Mesendoderm (in vitro differentiated cells): ENCODE measurements at regions not wholly inside any gene's neighbourhood (a gene's known extent, or its start where the extent isn't known, plus 50 kb on each side); places are given as distances from the start of the nearest gene placed in this dataset.

ENCODE experiments used
- DNase-seq: peaks from one replicate; pipeline ENCODE4 v3.0.0; 2013
- H2AK5ac ChIP-seq: 2 replicates; pipeline ENCODE4 v1.6.1; 2013; ENCODE audit warnings: low read length, inconsistent platforms
- H2BK120ac ChIP-seq: 2 replicates; pipeline ENCODE4 v1.6.1; 2013; ENCODE audit warnings: low read depth, mild to moderate bottlenecking, low read length, moderate library complexity, mixed read lengths
- H2BK15ac ChIP-seq: replicated peaks from 2 replicates; pipeline ENCODE4 v1.6.1; 2013; ENCODE audit warnings: low read depth, mild to moderate bottlenecking, moderate library complexity
- H2BK5ac ChIP-seq: 2 replicates; pipeline ENCODE4 v1.6.1; 2013; ENCODE audit warnings: low read length, inconsistent platforms
- H3K18ac ChIP-seq: 2 replicates; pipeline ENCODE4 v1.6.1; 2013; ENCODE audit warnings: mild to moderate bottlenecking, low read length, mixed read lengths
- H3K23ac ChIP-seq: one replicate; pipeline ENCODE4 v1.6.1; 2013; ENCODE audit warnings: low read length
- H3K27ac ChIP-seq: 2 replicates; pipeline ENCODE4 v1.5.1; 2013; ENCODE audit warnings: low read depth, mild to moderate bottlenecking, inconsistent platforms, low read length, moderate library complexity
- H3K27me3 ChIP-seq: 2 replicates; pipeline ENCODE4 v1.6.1; 2013; ENCODE audit warnings: low read length, control low read depth, mild to moderate bottlenecking, inconsistent platforms; ENCODE audit not compliant: insufficient read depth, poor library complexity
- H3K36me3 ChIP-seq: 2 replicates; pipeline ENCODE4 v1.6.1; 2013; ENCODE audit warnings: low read length, inconsistent platforms; ENCODE audit not compliant: control insufficient read depth, insufficient read depth
- H3K4ac ChIP-seq: one replicate; pipeline ENCODE4 v1.6.1; 2013; ENCODE audit warnings: low read depth, mild to moderate bottlenecking, low read length, moderate library complexity
- H3K4me1 ChIP-seq: 2 replicates; pipeline ENCODE4 v1.6.1; 2013; ENCODE audit warnings: low read depth, low read length, inconsistent platforms; ENCODE audit not compliant: control insufficient read depth
- H3K4me2 ChIP-seq: 2 replicates; pipeline ENCODE4 v1.6.1; 2013; ENCODE audit warnings: low read length
- H3K4me3 ChIP-seq: 2 replicates; pipeline ENCODE4 v1.5.1; 2013; ENCODE audit warnings: mild to moderate bottlenecking, low read length
- H3K56ac ChIP-seq: one replicate; pipeline ENCODE4 v1.6.1; 2013; ENCODE audit warnings: low read length
- H3K79me1 ChIP-seq: 2 replicates; pipeline ENCODE4 v1.6.1; 2013; ENCODE audit warnings: low read length, inconsistent platforms
- H3K79me2 ChIP-seq: 2 replicates; pipeline ENCODE4 v1.6.1; 2013; ENCODE audit warnings: mild to moderate bottlenecking, low read length; ENCODE audit not compliant: control insufficient read depth, insufficient read depth
- H3K9ac ChIP-seq: 2 replicates; pipeline ENCODE4 v1.6.1; 2013; ENCODE audit warnings: low read length, inconsistent platforms
- H4K5ac ChIP-seq: one replicate; pipeline ENCODE4 v1.6.1; 2013; ENCODE audit warnings: low read length
- H4K8ac ChIP-seq: one replicate; pipeline ENCODE4 v1.6.1; 2013; ENCODE audit warnings: low read depth, mild to moderate bottlenecking, control low read depth, low read length, moderate library complexity
- WGBS: extraction: QIAGEN DNeasy Blood & Tissue Kit; methylation state at CpG from one replicate; pipeline ENCODE4 v1.1.7; 2013; ENCODE audit warnings: low lambda C conversion rate, missing lambda C conversion rate; ENCODE audit not compliant: insufficient coverage; ENCODE audit errors: extremely low coverage; 5-methylcytosine and 5-hydroxymethylcytosine counted together

DNA sequence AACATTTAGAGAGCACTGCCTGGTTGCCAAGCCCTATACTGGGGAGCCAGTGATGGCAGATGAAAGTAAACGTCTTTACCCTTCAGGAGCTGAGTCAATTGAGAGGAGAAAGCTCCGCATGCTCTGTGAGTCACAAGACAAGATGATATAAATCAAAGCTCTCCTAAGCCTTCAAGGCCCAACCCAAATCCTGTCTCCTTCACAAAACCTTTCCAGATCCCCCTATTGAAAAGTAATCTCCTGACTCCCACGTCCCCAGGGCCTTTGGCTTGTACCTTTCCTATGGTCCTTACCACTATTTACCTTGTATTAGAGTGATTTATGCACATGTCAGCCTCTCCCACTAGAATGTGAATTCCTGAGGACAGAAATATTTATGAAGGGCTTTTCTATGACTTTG is 230.1 kb upstream of the TENM4 start:
- H3K36me3 ChIP-seq, result no peaks in the 10 kb centered on the region
- no peak overlapping the region for H2BK15ac ChIP-seq
- H3K56ac ChIP-seq, result no peak overlapping the region
- H3K27me3 ChIP-seq, result no peaks in the 10 kb centered on the region
- no peaks in the 10 kb centered on the region for H3K4me1 ChIP-seq
- no peak overlapping the region for H4K8ac ChIP-seq
- H3K79me1 ChIP-seq, result no peaks in the 10 kb centered on the region
- no peak overlapping the region for H3K27ac ChIP-seq
- no peak overlapping the region for H3K4me3 ChIP-seq
- no peak overlapping the region for H3K18ac ChIP-seq
- no peak overlapping the region for H4K5ac ChIP-seq
- H3K4ac ChIP-seq, result no peak overlapping the region
- H3K4me2 ChIP-seq, result no peak overlapping the region
- H3K23ac ChIP-seq, result no peak overlapping the region
- DNase-seq, result no peak
- no peak overlapping the region for H3K9ac ChIP-seq
- no CpG with 5 or more reads among the region's 3 CpGs for WGBS
- no peaks in the 10 kb centered on the region for H3K79me2 ChIP-seq
- no peak overlapping the region for H2BK120ac ChIP-seq
- H2BK5ac ChIP-seq, result no peak overlapping the region
- no peak overlapping the region for H2AK5ac ChIP-seq

DNA sequence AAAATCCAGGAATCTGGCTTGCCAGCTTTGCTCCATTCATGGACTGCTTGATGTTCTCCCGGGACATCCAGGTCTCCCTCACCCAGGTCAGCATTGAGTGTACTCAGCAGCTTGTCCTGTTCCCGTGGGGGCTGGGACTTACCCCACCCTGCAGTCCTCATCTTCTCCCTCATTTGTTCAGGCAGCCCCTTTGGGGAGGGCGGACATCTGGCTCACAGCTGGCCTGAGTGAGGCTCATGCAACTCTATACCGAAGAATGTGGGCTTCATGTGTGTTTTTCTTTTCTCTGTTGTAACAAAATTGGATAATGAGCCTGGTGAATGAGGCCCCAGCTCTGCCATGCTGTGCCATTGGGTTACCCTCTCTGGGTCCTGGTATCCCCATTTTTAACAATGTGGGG is 227.7 kb upstream of the TENM4 start:
- Histone ChIP-seq H4K5ac (no peak overlapping the region), H3K4me3 (no peak overlapping the region), H2BK15ac (no peak overlapping the region), H3K18ac (no peak overlapping the region), H3K79me1 (no peaks in the 10 kb centered on the region), H3K4me2 (no peak overlapping the region), H3K79me2 (no peaks in the 10 kb centered on the region), H3K27me3 (no peaks in the 10 kb centered on the region), H3K36me3 (no peaks in the 10 kb centered on the region), H2BK120ac (no peak overlapping the region), H3K4ac (no peak overlapping the region), H3K23ac (no peak overlapping the region), H3K27ac (no peak overlapping the region), H3K4me1 (no peaks in the 10 kb centered on the region), H2BK5ac (no peak overlapping the region), H4K8ac (no peak overlapping the region), H3K56ac (no peak overlapping the region), H2AK5ac (no peak overlapping the region), H3K9ac (no peak overlapping the region)
- no CpG with 5 or more reads among the region's 4 CpGs for WGBS
- DNase-seq, result no peak

DNA sequence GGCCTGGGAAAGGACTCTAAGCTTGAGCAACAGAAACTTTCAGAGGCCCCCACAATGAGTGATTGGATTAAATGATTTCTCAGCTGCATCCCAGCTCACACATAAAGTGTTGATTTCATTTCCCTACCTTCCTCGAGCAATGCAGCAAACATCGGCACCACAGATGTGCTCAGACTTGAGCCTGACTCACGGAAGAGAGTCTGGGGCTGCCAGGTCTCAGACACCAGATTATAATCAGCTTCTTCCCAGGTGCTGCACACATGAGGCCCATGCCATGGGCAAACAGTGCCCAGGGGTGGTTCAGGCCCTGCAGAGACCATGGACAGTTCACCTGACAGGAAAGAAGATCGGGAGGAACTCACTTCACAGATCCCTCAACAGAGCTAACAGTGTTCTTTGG is 226.6 kb upstream of the TENM4 start:
- Histone ChIP-seq H2BK5ac (no peak overlapping the region), H3K4me2 (no peak overlapping the region), H4K5ac (no peak overlapping the region), H2AK5ac (no peak overlapping the region), H3K79me1 (no peaks in the 10 kb centered on the region), H3K4me3 (no peak overlapping the region), H3K27me3 (no peaks in the 10 kb centered on the region), H3K23ac (no peak overlapping the region), H2BK15ac (no peak overlapping the region), H4K8ac (no peak overlapping the region), H3K4ac (no peak overlapping the region), H3K56ac (no peak overlapping the region), H3K9ac (no peak overlapping the region), H3K79me2 (no peaks in the 10 kb centered on the region), H3K36me3 (no peaks in the 10 kb centered on the region), H3K4me1 (no peaks in the 10 kb centered on the region), H2BK120ac (no peak overlapping the region), H3K27ac (no peak overlapping the region), H3K18ac (no peak overlapping the region)
- no CpG with 5 or more reads among the region's 4 CpGs for WGBS
- no peak for DNase-seq

DNA sequence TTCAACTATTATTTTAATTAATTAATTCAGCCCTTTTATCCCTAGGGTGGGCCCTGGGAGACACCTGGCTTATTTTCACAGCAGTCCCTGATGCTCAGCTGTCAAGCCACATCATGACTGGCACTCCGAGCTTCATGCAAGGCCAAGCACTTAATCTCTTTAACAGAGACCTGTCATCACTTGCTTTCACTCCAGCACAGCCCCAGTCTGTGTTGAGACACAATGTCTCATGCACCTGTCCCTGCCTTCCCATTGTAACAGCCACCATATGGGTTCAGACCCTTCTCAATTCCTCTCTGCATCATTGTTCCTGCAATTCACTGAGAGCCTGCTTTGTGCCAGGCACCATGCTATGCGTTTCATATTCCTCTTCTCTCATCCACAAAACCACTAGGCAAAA is 222.2 kb upstream of the TENM4 start:
- H3K4ac ChIP-seq, result no peak overlapping the region
- H3K56ac ChIP-seq, result no peak overlapping the region
- H4K5ac ChIP-seq, result no peak overlapping the region
- no peak overlapping the region for H3K9ac ChIP-seq
- H3K79me2 ChIP-seq, result no peaks in the 10 kb centered on the region
- no peak for DNase-seq
- no peak overlapping the region for H3K18ac ChIP-seq
- H4K8ac ChIP-seq, result no peak overlapping the region
- WGBS, result no CpG with 5 or more reads among the region's 2 CpGs
- no peaks in the 10 kb centered on the region for H3K27me3 ChIP-seq
- H3K4me1 ChIP-seq, result no peaks in the 10 kb centered on the region
- no peaks in the 10 kb centered on the region for H3K79me1 ChIP-seq
- no peak overlapping the region for H3K27ac ChIP-seq
- no peak overlapping the region for H3K4me2 ChIP-seq
- no peaks in the 10 kb centered on the region for H3K36me3 ChIP-seq
- no peak overlapping the region for H2AK5ac ChIP-seq
- no peak overlapping the region for H3K23ac ChIP-seq
- no peak overlapping the region for H2BK120ac ChIP-seq
- no peak overlapping the region for H2BK5ac ChIP-seq
- no peak overlapping the region for H3K4me3 ChIP-seq
- H2BK15ac ChIP-seq, result no peak overlapping the region

DNA sequence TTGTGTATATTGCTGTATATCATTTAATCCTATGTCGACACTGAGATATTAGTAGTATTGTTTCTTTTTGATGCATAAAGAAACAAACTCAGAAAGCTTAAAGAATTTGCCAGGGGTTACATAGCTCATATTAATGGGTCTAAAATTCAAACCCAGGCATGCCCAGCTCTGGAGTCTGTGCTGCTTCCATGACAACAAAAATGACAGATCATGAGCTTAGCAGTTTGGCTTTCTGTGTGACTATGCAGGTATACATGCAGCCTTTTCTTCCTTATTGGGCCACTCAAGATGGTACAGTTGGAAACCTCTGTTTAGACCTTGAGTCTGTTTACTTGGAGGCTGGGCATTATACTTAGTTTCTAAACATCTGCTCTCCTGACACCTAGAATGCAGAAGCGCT is 220.5 kb upstream of the TENM4 start:
- H4K8ac ChIP-seq, result no peak overlapping the region
- no peaks in the 10 kb centered on the region for H3K79me1 ChIP-seq
- H3K4ac ChIP-seq, result no peak overlapping the region
- no peak for DNase-seq
- no peak overlapping the region for H3K4me2 ChIP-seq
- no peak overlapping the region for H3K27ac ChIP-seq
- H2BK120ac ChIP-seq, result no peak overlapping the region
- no CpG with 5 or more reads among the region's 2 CpGs for whole genome bisulfite sequencing
- no peaks in the 10 kb centered on the region for H3K4me1 ChIP-seq
- H2BK5ac ChIP-seq, result no peak overlapping the region
- H3K18ac ChIP-seq, result no peak overlapping the region
- no peak overlapping the region for H3K56ac ChIP-seq
- no peak overlapping the region for H2BK15ac ChIP-seq
- H3K23ac ChIP-seq, result no peak overlapping the region
- no peak overlapping the region for H2AK5ac ChIP-seq
- H3K4me3 ChIP-seq, result no peak overlapping the region
- H3K79me2 ChIP-seq, result no peaks in the 10 kb centered on the region
- H3K36me3 ChIP-seq, result no peaks in the 10 kb centered on the region
- no peak overlapping the region for H3K9ac ChIP-seq
- H3K27me3 ChIP-seq, result no peaks in the 10 kb centered on the region
- H4K5ac ChIP-seq, result no peak overlapping the region

DNA sequence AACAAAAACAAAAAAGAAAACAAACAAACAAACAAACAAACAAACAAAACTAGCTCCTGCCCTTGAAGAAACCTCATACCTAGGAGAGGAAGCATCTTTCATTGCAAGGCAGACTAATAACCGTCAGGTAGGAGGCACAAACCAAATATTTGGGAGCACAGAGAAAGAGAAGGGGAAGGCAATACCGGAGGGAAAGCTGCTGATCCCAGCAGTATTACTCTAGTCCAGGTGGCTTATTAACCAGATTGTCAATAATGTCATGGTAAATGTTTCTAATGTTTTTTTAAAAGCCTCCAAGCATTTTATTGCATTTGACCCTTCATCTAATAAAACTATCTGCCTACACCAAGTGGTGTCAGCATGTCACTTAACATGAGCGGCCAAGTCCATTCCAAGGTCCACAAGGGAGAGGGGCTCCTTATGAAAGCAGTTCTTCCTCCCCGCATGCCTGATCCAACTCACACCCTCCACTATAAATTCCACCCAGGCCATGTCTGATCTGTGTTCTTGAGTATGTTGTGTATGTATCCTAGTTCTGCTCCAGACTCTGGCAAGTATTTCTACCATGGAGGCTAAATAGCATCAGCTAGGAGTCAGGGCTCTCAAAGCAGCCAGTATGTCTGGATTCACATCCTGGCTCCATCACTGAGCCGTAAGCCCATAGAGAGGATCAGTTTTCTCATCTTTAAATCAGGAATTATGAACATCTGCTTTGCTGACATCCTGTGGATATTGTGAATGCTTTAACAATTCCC is 208.1 kb upstream of the TENM4 start:
- no peaks in the 10 kb centered on the region for H3K4me1 ChIP-seq
- H4K8ac ChIP-seq, result no peak overlapping the region
- H3K27me3 ChIP-seq, result no peaks in the 10 kb centered on the region
- no peak overlapping the region for H3K4me2 ChIP-seq
- no peak overlapping the region for H3K56ac ChIP-seq
- H3K9ac ChIP-seq, result no peak overlapping the region
- H3K79me1 ChIP-seq, result no peaks in the 10 kb centered on the region
- no peak overlapping the region for H2BK5ac ChIP-seq
- H3K4me3 ChIP-seq, result no peak overlapping the region
- no peaks in the 10 kb centered on the region for H3K79me2 ChIP-seq
- H3K18ac ChIP-seq, result no peak overlapping the region
- no peak overlapping the region for H2BK15ac ChIP-seq
- H3K27ac ChIP-seq, result no peak overlapping the region
- H3K4ac ChIP-seq, result no peak overlapping the region
- no peak overlapping the region for H3K23ac ChIP-seq
- no peak overlapping the region for H2BK120ac ChIP-seq
- WGBS, result no CpG with 5 or more reads among the region's 5 CpGs
- no peaks in the 10 kb centered on the region for H3K36me3 ChIP-seq
- H4K5ac ChIP-seq, result no peak overlapping the region
- no peak for DNase-seq
- no peak overlapping the region for H2AK5ac ChIP-seq
